ENCODE measurements at regions not wholly inside any gene's neighbourhood (a gene's known extent, or its start where the extent isn't known, plus 50 kb on each side); places are given as distances from the start of the nearest gene placed in this dataset.
"Not testable (repeated sequence)": the region's sequence is repeated elsewhere in the genome, so short reads cannot be mapped to it uniquely, and the experiment has no call there.

DNA sequence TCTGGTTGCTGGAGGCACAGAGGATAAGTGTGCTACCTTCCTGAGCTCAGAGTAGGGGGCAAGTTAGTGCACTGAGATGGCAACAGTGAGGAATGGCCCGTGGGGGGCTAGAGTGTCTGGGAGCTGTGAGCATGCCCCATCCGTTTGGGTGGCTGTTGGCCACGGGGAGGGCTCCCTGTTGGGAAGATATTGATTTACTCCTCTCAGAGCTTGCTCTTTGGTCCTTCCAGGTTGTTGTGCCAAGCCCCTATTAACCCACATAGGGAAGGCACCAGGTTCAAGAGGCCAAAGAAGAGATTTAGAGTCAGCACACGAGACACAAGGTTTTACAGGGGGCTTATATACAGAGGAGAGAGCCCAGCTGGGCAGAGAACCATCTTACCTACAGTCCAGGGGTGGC is 318.8 kb downstream of the TSN start:
- Histone ChIP-seq H3K4me3 (ENCODE audit: low read length) (no peak overlapping the region), H3K4me1 (ENCODE audit: control insufficient read depth, insufficient read depth, low read length) (no peaks in the 10 kb centered on the region), H3K9ac (ENCODE audit: low read length) (no peak overlapping the region), H3K27me3 (replicated peaks; ENCODE audit: control insufficient read depth, insufficient read depth, low read length) (peaks cover 7% of the 10 kb centered on the region), H3K36me3 (ENCODE audit: control insufficient read depth, insufficient read depth, low read length, severe bottlenecking) (no peaks in the 10 kb centered on the region), H3K9me3 (ENCODE audit: control insufficient read depth, low read length) (no peaks in the 10 kb centered on the region)
- no peak for DNase-seq (ENCODE audit: low read depth)

DNA sequence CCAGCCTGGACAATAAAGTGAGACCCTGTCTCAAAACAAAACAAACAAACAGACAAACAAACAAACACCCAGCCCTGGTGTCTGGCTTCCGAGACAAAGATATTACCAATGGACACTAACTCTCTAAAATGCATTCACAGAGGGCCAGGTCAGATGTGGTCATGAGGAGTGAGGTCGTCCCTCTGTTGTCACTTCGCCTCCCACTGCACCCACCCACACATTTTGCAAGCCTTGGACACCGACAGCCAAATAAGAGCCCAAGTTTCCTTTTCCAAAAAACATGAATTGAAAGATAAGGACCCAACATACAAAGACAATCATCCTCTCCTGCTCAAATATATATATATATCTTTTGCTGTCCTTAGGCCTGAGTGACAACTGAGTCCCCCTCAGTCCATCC is 319.9 kb downstream of the TSN start:
- Histone ChIP-seq H3K4me3 (ENCODE audit: low read length) (no peak overlapping the region), H3K9ac (ENCODE audit: low read length) (no peak overlapping the region), H3K9me3 (ENCODE audit: control insufficient read depth, low read length) (no peaks in the 10 kb centered on the region), H3K4me1 (ENCODE audit: control insufficient read depth, insufficient read depth, low read length) (no peaks in the 10 kb centered on the region), H3K36me3 (ENCODE audit: control insufficient read depth, insufficient read depth, low read length, severe bottlenecking) (no peaks in the 10 kb centered on the region), H3K27me3 (replicated peaks; ENCODE audit: control insufficient read depth, insufficient read depth, low read length) (peaks cover 7% of the 10 kb centered on the region)
- DNase-seq (ENCODE audit: low read depth) = no peak

DNA sequence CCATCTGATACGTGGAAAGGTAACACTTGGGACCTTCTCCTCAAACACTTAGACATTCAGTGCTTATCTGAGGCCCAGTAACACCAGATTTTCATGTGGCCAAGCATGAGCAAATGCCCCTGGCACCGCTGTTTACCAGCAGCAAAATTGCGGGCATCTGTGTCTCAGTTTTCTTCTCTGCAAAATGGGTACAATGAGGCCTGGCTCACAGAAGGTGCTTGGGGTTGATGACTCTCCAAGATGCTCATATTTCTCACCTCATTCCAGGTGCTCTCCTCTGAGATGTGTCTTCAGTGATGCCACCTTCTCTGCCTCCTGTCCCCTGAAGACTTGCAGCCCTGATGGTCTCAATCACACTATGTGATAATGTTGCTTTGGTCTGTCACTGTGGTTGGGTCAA is 321.7 kb downstream of the TSN start:
- DNase-seq (ENCODE audit: low read depth) = no peak
- H3K36me3 ChIP-seq (ENCODE audit: control insufficient read depth, insufficient read depth, low read length, severe bottlenecking) = no peaks in the 10 kb centered on the region
- no peaks in the 10 kb centered on the region for H3K9me3 ChIP-seq (ENCODE audit: control insufficient read depth, low read length)
- H3K4me1 ChIP-seq (ENCODE audit: control insufficient read depth, insufficient read depth, low read length) = no peaks in the 10 kb centered on the region
- H3K27me3 ChIP-seq (replicated peaks; ENCODE audit: control insufficient read depth, insufficient read depth, low read length) = peaks cover 7% of the 10 kb centered on the region
- H3K4me3 ChIP-seq (ENCODE audit: low read length) = no peak overlapping the region
- no peak overlapping the region for H3K9ac ChIP-seq (ENCODE audit: low read length)

DNA sequence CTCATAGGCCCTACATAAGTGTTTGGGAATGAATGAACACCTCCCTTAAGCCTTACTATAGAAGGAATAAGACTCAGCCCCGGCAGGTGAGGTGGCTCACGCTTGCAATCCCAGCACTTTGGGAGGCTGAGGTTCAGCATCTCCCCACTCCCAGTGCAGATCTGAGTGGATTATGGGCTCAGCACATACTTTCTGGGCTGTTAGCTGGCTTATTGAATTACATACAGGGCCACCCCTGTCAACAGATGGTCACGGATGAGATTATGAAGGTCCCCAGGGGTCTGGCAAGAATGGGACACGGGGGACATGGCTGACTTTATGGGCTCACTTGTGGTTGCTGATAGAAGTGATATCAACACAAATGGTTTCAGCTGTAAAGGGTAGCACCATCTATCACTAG is 322.3 kb downstream of the TSN start:
- Histone ChIP-seq H3K9me3 (ENCODE audit: control insufficient read depth, low read length) (no peaks in the 10 kb centered on the region), H3K4me1 (ENCODE audit: control insufficient read depth, insufficient read depth, low read length) (no peaks in the 10 kb centered on the region), H3K27me3 (replicated peaks; ENCODE audit: control insufficient read depth, insufficient read depth, low read length) (peaks cover 7% of the 10 kb centered on the region), H3K9ac (ENCODE audit: low read length) (no peak overlapping the region), H3K36me3 (ENCODE audit: control insufficient read depth, insufficient read depth, low read length, severe bottlenecking) (no peaks in the 10 kb centered on the region), H3K4me3 (ENCODE audit: low read length) (no peak overlapping the region)
- no peak for DNase-seq (ENCODE audit: low read depth)

DNA sequence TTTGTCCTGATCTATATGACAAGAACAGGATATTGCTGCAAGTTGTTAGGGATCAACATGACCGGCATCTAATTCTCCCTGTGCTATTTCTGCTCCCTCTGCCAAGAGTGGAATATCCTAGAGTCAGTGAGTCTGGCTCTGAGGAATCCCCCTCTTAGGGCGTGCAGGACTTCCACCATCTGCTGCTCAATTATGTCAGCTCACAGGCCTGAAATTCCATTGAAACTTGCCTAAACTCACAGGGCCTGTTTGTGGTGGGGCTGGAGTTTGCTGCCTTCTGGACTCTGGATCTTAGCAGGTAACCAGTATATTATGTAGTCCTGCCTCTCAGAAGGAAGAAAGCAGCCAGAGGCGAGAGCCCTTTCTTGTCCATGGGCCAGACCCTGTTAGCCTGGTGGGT is 323.0 kb downstream of the TSN start:
- Histone ChIP-seq H3K36me3 (ENCODE audit: control insufficient read depth, insufficient read depth, low read length, severe bottlenecking) (no peaks in the 10 kb centered on the region), H3K4me1 (ENCODE audit: control insufficient read depth, insufficient read depth, low read length) (no peaks in the 10 kb centered on the region), H3K27me3 (replicated peaks; ENCODE audit: control insufficient read depth, insufficient read depth, low read length) (peaks cover 7% of the 10 kb centered on the region), H3K9ac (ENCODE audit: low read length) (no peak overlapping the region), H3K4me3 (ENCODE audit: low read length) (no peak overlapping the region), H3K9me3 (ENCODE audit: control insufficient read depth, low read length) (no peaks in the 10 kb centered on the region)
- no peak for DNase-seq (ENCODE audit: low read depth)

DNA sequence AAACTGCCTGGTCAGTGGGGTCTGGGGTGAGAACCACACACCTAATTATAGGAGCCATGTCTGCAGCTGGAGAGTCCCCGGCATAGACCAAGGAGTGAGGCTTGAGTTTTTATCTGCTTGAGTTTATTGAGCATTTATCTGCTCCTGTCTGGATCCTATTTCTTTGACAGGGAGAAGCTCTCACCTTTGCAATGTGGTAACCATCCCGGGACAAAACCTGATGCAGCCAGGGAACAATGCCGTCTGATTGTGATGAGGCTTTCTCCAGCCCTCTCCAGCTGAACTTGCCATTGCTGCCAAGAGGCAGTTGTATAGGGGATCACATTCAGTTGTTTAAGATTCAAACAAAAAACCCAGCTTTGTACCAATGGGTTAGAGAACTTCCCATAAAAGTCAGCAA is 324.4 kb downstream of the TSN start:
- Histone ChIP-seq H3K36me3 (ENCODE audit: control insufficient read depth, insufficient read depth, low read length, severe bottlenecking) (no peaks in the 10 kb centered on the region), H3K9ac (ENCODE audit: low read length) (no peak overlapping the region), H3K27me3 (replicated peaks; ENCODE audit: control insufficient read depth, insufficient read depth, low read length) (peaks cover under 1% of the 10 kb centered on the region), H3K4me3 (ENCODE audit: low read length) (no peak overlapping the region), H3K9me3 (ENCODE audit: control insufficient read depth, low read length) (no peaks in the 10 kb centered on the region), H3K4me1 (ENCODE audit: control insufficient read depth, insufficient read depth, low read length) (no peaks in the 10 kb centered on the region)
- DNase-seq (ENCODE audit: low read depth) = no peak

DNA sequence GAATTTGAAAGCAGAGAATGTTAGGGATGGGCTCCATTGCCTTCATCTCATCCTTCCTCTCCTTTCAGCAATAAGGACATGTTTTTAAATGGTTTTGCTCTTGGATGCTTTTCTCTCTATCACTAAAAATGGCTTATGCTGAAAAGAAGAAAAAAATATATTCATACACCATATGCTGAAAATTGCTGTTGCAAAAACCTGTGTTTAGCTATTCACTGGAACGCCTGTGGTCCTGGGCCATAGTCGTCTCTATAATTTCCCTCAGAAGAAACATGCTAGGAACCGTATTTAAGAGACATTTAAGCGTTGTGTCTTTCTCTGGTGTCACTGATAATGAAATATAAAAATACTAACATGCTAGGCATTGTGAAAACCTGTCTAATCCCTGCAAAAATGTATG is 324.9 kb downstream of the TSN start:
- no peak for DNase-seq (ENCODE audit: low read depth)
- Histone ChIP-seq H3K9ac (ENCODE audit: low read length) (no peak overlapping the region), H3K27me3 (replicated peaks; ENCODE audit: control insufficient read depth, insufficient read depth, low read length) (no peaks in the 10 kb centered on the region), H3K4me3 (ENCODE audit: low read length) (no peak overlapping the region), H3K36me3 (ENCODE audit: control insufficient read depth, insufficient read depth, low read length, severe bottlenecking) (no peaks in the 10 kb centered on the region), H3K9me3 (ENCODE audit: control insufficient read depth, low read length) (no peaks in the 10 kb centered on the region), H3K4me1 (ENCODE audit: control insufficient read depth, insufficient read depth, low read length) (no peaks in the 10 kb centered on the region)

DNA sequence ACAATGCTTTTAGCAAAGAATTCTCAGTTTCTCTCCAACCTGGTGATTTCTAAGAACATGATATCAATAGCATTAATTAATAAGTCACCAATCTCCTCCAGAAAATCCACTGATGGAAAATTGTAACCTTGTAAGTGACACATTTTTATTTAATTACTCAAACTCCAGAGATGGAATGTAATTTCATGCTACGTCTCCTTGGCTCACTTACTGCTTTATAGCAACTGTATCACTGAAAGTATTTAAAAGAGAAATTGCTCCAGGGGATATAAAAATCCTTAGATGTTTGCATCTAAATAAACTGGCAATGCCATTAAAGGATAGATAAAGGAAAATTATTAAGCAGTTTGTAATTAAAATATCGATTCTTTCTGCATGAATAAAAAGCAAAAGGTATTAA is 325.4 kb downstream of the TSN start:
- Histone ChIP-seq H3K9ac (ENCODE audit: low read length) (no peak overlapping the region), H3K9me3 (ENCODE audit: control insufficient read depth, low read length) (no peaks in the 10 kb centered on the region), H3K4me3 (ENCODE audit: low read length) (no peak overlapping the region), H3K4me1 (ENCODE audit: control insufficient read depth, insufficient read depth, low read length) (no peaks in the 10 kb centered on the region), H3K27me3 (replicated peaks; ENCODE audit: control insufficient read depth, insufficient read depth, low read length) (no peaks in the 10 kb centered on the region), H3K36me3 (ENCODE audit: control insufficient read depth, insufficient read depth, low read length, severe bottlenecking) (no peaks in the 10 kb centered on the region)
- DNase-seq (ENCODE audit: low read depth) = no peak

DNA sequence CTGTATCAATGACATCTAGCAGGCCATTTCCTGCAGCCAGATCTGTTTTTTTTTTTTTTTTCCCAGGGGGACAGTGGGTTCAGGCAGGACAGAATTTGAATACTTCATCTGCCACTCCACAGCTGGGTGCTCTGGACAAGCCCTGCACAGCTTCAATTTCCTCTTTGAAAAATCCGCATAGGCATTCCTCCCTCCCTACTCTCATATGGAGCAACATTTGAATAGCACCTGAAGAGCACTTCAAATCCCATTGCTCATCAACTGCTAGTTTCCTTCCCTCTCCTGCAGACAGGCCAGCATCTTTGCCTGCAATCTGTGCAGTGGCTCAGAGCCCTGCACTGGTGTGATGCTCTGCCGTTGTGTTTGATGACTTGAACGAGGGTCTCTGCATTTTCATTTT is 326.3 kb downstream of the TSN start:
- Histone ChIP-seq H3K4me1 (ENCODE audit: control insufficient read depth, insufficient read depth, low read length) (no peaks in the 10 kb centered on the region), H3K27me3 (replicated peaks; ENCODE audit: control insufficient read depth, insufficient read depth, low read length) (no peaks in the 10 kb centered on the region), H3K9ac (ENCODE audit: low read length) (no peak overlapping the region), H3K9me3 (ENCODE audit: control insufficient read depth, low read length) (no peaks in the 10 kb centered on the region), H3K36me3 (ENCODE audit: control insufficient read depth, insufficient read depth, low read length, severe bottlenecking) (no peaks in the 10 kb centered on the region), H3K4me3 (ENCODE audit: low read length) (no peak overlapping the region)
- no peak for DNase-seq (ENCODE audit: low read depth)

DNA sequence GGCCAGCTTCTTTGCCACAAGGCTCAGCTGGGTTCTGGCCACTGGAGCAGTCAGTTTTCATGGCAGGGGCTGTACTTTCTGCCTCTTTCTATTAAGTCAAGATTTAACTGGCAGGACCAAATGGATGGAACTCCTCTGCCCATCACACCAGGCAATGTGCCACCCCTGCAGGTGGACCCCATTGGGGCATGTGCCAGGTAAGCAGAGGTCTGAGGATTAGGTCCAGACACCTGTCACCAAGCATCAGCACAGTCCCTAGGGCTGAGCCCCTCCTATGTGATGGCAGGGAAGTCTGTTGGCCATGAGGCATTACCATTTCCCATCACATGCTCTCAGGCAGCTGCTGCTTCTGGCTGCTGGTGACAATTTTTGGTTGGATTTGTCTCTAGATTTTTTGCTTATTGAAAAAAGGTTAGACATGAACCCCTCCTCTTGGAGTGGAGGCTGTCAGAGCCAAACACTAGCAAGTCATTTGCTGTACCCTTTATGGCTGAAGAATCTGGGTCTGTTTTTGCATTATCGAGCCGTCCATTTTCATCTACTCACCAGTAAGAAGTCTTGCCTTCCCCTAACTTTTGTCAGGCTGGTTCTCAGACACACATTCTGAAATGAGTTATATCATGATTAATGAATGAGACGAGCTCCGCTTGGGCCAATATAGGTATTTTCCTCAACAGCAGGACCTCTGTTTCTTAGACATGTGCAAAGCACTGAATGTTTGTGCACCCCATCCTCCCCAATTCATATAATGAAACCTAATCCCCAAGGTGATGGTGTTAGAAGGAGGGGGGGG is 328.0 kb downstream of the TSN start:
- H3K27me3 ChIP-seq (replicated peaks; ENCODE audit: control insufficient read depth, insufficient read depth, low read length) = no peaks in the 10 kb centered on the region

DNA sequence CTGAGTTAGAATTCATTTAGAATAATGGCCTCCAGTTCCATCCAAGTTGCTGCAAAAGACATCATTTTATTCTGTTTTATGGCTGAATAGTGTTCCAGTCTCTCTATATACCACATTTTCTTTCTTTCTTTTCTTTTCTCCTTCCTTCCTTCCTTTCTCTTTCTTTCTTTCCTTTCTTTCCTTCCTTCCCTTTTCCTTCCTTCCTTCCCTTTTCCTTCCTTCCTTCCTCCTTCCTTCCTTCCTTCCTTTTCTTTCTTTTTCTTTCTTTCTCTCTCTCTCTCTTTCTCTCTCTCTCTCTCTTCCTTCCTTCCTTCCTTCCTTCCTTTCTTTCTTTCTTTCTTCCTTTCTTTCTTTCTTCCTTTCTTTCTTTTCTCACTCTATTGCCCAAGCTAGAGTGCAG is 330.2 kb downstream of the TSN start:
- DNase-seq (ENCODE audit: low read depth); H3K4me3 ChIP-seq (ENCODE audit: low read length); H3K27me3 ChIP-seq (replicated peaks; ENCODE audit: control insufficient read depth, insufficient read depth, low read length); H3K4me1 ChIP-seq (ENCODE audit: control insufficient read depth, insufficient read depth, low read length); H3K36me3 ChIP-seq (ENCODE audit: control insufficient read depth, insufficient read depth, low read length, severe bottlenecking); H3K9ac ChIP-seq (ENCODE audit: low read length): not testable (repeated sequence)
- H3K9me3 ChIP-seq (ENCODE audit: control insufficient read depth, low read length) = peaks cover 10% of the 10 kb centered on the region

More for the DNA sequence above, 328.0 kb downstream of the TSN start:
- no peaks in the 10 kb centered on the region for H3K36me3 ChIP-seq (ENCODE audit: control insufficient read depth, insufficient read depth, low read length, severe bottlenecking)
- no peaks in the 10 kb centered on the region for H3K9me3 ChIP-seq (ENCODE audit: control insufficient read depth, low read length)
- DNase-seq (ENCODE audit: low read depth) = no peak
- no peak overlapping the region for H3K4me3 ChIP-seq (ENCODE audit: low read length)
- H3K4me1 ChIP-seq (ENCODE audit: control insufficient read depth, insufficient read depth, low read length) = no peaks in the 10 kb centered on the region
- H3K9ac ChIP-seq (ENCODE audit: low read length) = no peak overlapping the region

DNA sequence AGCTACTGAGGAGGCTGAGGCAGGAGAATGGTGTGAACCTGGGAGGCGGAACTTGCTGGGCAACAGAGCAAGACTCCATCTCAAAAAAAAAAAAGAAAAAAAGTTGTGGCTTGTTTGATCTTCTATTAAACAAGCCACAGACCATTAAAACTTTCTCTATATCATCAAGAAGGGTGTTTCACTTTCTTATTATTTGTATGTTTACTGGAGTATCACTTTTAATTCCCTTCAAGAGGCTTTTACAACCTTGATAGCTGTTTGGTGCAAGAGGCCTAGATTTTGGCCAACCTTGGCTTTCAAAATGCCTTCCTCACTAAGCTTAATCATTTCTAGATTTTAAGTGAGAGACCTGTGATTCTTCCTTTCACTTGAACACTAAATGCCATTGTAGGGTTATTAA is 339.1 kb downstream of the TSN start:
- no peaks in the 10 kb centered on the region for H3K9me3 ChIP-seq (ENCODE audit: control insufficient read depth, low read length)
- no peak overlapping the region for H3K9ac ChIP-seq (ENCODE audit: low read length)
- DNase-seq (ENCODE audit: low read depth) = no peak
- H3K36me3 ChIP-seq (ENCODE audit: control insufficient read depth, insufficient read depth, low read length, severe bottlenecking) = no peaks in the 10 kb centered on the region
- H3K4me1 ChIP-seq (ENCODE audit: control insufficient read depth, insufficient read depth, low read length) = no peaks in the 10 kb centered on the region
- H3K27me3 ChIP-seq (replicated peaks; ENCODE audit: control insufficient read depth, insufficient read depth, low read length) = no peaks in the 10 kb centered on the region
- no peak overlapping the region for H3K4me3 ChIP-seq (ENCODE audit: low read length)
